Stimulated activated CD4-positive, alpha-beta T cell treated with anti-CD3 and anti-CD28 coated beads, Interleukin-1b, Interleukin-23, amount 100 ng/mL, for 48 hours (primary cell): ENCODE measurements at regions not wholly inside any gene's neighbourhood (a gene's known extent, or its start where the extent isn't known, plus 50 kb on each side); places are given as distances from the start of the nearest gene placed in this dataset.
"Not testable (repeated sequence)": the region's sequence is repeated elsewhere in the genome, so short reads cannot be mapped to it uniquely, and the experiment has no call there.

ENCODE experiments used
- DNase-seq: peaks from one replicate; pipeline ENCODE4 v3.0.0-alpha.2; 2020

DNA sequence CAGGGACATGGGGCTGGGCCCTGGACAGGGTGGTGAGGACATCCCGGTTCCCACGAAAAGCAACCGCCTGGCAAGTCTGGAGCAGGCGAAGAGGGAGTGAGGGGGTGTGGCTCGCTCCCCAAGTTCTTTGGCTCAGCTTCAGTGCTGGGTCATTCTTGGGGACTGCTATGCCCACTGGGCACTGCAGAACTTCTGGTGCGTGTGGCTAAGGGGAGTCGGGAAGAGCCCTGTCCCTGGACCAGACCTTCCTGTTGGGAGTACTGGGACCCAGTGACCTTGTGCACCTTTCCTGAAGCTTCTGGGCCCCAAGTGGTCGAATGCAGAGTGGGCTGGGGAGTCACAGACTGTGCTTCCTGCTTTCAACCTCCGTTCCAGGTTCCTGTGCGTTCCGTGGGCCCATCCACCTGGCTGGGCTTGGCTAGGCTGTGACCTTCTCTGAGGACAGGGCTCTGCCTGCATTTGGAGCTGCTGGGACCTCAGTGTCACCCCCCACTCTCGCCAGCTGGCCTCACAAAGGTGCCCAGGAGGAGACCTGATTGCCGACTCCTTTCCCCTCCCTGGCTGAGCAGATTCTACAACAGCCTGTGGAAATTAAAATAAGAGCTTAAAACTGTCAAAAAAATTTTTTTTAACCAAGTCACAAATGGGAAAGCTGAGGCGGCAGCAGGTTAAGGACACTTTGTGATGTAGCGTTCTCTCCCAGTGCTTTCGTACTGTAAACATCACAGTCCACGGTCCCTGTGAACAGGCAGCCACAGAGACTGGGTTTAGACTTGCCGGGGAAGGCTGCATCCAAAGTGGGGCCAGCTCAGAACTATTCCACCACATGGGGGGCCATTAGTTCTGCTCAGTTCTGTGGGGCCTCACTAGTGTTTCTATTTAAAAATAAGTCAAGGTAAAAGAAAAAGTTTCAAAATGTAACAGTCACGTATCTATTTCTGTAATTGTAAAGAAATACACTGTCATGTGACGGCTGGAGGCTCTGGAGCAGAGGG is 63.8 kb upstream of the WNT7B start:
- no peak for DNase-seq

DNA sequence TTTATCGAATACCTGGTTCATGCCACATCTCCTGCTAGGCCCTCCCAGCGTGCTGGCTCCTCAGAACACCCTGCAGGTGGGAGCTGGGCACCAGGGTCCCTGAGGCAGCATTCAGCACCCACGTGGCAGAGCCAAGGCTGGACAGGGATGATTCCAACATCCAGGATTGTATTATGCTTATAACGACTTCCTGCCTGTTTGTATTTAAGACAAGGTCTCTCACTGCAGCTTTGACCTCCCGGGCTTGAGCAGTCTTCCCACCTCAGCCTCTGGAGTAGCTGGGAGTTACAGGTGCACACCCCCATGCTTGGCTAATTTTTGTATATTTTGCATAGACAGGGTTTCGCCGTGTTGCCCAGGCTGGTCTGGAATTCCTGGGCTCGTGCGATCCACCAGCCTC is 64.7 kb upstream of the WNT7B start:
- DNase-seq, result no peak

DNA sequence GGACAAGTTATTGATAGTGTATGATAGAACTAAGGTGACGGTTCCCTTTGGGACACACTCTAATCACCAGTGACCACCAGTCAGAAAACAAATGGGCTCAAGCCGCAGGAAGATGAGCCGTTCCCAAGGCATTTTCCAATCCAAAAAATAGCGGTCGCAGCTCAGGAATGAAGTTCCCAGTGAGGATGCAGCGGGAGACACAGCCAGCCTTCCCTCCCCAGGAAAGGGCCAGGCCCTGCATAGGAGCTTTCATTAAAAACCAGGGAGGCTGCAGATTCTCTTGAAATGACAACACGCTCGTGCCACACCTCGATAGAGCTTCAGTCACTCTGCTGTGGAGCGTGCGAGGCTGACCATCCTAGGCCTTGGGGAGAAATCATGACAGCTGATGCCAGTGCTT is 65.8 kb upstream of the WNT7B start:
- no peak for DNase-seq

GRCh38 chr22:46043339-46043738 is 66.4 kb upstream of the WNT7B start:
- DNase-seq, result no peak

GRCh38 chr22:46043816-46044620 is 67.1 kb upstream of the WNT7B start:
- DNase-seq, result peak; percentile 15

DNA sequence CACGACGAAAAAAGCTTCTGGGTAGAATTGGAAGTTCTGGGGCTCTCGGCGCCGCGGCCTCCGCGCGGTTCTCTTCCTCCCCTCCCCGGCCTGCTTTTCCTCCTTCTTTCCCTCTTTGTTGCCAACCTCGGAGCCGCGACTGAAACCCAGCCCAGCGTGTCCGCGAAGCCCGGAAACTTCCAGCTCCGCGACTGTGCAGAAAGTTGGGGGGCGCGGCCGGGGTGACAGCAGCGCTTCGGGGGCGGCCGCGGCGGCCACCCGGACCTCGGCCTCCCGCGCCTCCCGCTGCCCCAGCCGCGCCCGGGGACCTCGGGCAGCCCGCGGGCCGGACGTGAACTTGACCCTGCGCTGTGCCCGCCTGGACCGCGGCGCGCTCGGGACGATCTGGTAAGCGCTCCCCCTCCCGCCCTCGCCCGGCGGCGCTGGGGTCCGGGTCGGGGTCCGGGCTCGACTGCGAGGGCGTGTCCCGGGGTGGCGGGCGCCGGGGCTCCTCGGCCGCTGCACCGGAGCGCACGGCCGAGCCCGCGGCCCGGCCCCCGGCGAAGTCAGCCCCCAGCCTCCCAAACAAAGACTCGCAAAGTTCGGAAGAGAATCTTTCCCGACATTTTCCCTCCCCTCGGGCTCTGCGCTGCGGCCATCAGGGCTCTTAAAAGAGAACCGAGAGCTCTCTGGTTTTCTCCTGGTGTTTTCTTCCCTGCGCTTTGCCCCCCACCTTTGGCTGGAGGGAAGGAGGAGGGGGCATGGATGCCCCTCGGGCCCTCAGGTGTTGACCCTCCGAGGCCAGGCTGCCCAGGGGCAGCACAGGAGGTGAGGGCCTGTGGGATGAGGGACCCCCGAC is 67.9 kb upstream of the WNT7B start:
- DNase-seq, result peak; percentile 14

- DNase-seq, result no peak
Measured at GRCh38 chr22:46045459-46046298, 68.7 kb upstream of the WNT7B start.

GRCh38 chr22:46046299-46046685 is 69.3 kb upstream of the WNT7B start:
- no peak for DNase-seq

DNA sequence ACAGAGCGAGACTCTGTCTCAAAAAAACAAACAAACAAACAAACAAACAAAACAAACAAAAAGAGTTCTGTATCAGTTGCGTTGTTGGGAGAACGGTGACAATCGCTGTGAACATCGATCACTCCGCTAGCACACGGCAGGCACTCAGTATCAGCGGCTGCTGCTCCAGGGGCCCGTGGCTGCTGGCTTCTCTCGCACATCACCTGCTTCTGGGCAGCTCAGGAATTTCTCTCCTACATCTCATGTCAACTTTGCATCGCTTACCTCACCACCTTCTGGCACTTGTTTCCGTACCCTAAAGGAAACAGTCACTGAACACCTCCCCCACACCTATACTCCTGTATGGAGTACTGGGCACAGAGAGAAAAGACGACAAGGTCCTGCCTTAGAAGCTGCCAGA is 70.3 kb upstream of the WNT7B start:
- DNase-seq, result no peak

DNA sequence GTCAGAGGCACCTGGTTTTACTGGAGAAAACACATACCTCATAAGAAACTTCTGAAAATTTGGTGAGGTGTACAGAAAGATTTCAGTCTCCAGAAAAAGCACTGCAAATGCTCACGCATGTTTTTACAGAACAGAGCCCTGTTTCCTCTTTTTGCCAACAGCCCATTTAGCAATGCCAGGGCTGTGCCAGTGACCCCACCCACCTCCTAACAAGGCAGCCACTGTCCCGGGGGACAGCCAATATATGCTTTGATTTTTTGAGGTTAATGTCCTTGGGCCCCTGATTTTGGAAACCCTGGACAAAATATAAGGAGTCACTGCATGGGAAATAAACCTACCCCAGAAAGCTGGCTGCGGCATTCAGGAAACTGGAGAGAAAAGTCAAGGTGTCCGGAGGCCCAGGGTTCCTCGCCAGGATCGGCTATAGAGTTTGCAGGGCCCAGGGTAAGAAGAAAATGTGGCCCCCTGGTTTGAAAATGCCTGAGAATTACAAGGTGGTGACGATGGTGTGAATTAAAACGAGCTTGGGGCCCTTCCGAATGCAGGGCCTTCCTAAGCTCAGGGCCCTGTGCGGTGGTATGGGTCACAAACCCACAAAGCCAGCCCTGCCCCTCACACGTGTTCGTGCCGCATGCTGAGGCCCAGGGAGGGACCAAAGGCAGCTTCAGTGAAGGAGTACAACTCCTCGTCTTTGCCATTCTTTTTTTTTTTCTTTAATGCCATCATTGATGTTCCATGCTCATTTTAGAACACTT is 71.1 kb upstream of the WNT7B start:
- no peak for DNase-seq

GRCh38 chr22:46048661-46049060 is 71.7 kb upstream of the WNT7B start:
- DNase-seq, result not testable (repeated sequence)

DNA sequence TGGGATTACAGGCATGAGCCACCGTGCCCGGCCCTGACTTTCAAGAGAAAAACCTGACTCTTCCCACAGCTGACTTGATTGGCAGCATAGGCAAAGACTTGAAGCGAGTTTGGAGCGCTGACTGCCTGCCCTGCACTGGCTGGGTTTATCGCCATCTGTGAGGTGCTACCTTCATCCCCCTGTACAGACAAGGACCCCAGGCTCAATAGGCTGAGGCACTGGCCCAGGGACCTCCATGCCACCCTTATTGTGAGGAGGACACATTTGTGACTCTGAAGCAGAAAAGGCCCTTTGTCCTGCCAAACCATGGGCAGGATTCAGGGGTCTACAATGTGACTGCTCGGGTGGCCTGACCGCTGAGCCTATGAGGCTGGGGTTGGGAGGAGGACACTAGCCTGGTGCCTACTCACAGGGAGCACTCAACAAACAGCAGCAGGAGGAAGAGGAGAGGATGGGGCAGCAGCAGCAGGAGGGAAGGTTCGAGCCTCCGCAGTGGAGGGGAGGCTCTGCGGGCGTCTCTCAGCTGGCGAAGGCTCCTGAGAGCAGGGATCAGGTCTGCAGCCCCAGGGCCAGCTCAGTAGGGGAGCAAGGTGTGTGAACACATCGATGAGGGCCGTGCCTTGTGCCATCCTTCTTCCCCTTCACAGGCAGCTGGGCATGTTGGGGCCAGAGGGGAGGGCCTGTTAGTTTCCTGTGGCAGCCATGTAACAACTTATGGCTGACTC is 72.9 kb upstream of the WNT7B start:
- no peak for DNase-seq

DNA sequence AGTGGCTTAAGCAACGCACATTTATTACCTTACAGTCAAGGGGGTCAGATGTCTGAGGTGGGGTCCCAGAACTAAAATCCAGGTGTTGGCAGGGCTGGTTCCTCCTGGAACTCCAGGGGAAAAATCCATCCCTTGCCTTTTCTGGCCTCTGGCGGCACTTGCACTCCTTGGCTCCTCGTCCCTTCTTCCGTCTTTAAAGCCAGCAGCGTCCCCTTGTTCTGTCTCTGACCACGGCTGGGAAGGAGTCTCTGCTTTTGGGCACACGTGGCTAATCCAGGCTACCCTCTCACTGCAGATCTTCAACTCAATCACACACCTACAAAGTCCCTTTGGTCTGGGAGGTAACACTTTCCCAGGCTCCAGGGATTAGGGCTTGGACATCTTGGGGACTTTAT is 73.5 kb upstream of the WNT7B start:
- no peak for DNase-seq

DNA sequence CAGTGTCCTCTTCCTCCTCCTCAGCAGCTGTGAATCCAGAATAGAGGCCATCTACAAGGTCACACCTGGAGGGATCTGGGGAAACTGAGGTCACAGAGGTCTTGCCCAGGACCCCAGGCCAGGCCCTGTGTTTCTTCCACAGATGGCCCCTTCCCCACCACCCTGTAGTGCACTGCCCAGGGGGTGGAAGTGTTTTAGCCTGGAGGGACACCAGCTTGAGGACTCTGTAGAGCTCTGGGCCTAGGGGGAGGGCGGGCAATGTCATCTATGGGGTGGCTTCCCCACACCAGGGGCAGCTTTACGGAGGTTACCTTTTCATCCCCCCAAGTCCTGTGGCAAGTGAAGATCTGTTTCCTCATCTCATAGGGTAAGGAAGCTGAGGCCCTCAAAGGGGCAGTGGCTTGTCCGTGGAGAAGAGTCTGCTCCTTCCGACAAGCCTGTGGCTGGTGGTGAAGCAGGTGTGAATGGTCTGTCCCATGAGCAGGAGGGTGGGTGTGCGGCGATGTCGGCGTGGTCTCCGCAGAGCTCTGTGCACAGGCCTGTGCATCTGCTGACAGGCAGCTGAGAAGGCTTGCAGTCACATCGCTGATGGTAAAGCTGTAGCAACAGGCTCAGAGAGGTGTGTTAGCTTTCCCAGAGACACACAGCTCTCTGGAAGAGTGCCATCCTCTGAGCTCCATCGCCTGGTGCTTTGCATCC is 74.1 kb upstream of the WNT7B start:
- no peak for DNase-seq

DNA sequence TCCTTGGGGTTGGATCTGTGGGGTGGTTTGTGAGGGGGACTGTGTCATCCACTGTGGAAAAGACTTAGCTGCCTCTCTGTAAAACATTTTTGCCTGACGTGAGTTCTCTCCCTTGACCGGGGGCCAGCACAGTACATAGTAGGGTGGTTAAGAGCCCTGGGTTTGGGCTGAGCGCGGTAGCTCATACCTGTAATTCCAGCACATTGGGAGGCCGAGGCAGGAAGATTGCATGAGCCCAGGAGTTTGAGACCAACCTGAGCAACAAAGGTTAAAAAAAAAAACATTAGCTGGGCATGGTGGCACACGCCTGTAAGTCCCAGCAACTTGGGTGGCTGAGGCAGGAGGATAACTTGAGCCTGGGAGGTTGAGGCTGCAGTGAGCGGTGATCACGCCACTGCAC is 74.7 kb upstream of the WNT7B start:
- DNase-seq, result no peak

GRCh38 chr22:46052331-46052771 is 75.4 kb upstream of the WNT7B start:
- DNase-seq, result no peak

DNA sequence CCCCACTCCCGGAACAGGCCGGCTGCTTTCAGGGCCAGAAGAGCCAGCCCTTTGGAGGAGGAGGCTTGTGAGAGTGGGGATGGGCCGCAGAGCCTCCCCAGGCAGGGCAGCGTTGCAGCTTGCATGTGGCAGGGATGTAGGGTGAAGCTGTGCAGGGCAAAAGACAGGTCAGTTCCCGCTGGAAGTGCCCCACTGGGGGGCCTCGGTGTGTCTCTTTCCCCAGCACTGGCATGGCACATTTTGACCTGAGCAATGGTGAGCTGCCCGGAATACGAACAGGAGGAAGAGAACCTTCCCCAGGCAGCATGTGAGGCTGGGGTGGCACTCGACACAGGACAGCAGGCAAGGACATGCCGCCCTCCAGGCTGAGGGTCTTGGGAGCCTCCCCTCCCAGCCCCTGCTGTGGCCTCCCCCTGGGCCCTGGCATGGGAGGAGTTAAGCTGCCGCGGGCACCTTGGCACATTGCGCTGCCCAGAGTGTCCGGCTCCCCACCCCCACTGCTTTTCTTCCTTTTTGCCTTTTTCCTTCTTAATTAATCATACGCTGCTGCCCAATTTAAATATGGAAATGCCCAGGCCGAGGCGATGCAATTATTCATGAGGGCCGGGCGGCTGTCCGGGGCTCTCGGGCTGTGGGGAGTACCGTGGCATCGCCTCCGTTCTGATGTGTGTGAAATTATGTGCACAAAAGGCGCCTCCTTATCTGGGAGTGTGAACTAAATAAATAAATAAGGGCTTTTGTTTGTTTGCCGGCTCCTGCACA is 76.0 kb upstream of the WNT7B start:
- DNase-seq, result peak; percentile 24

GRCh38 chr22:46053563-46054090 is 76.7 kb upstream of the WNT7B start:
- DNase-seq, result peak; percentile 42
